GM23338 (cell line): ENCODE measurements at regions not wholly inside any gene's neighbourhood (a gene's known extent, or its start where the extent isn't known, plus 50 kb on each side); places are given as distances from the start of the nearest gene placed in this dataset.

Experiments
- ATAC-seq: fragments of 200-7000 bp; cut with Tn5 transposase; 3 replicates; pipeline ENCODE4 v1.9.1; 2020
- DNase-seq: peaks from one replicate; pipeline ENCODE4 v3.0.0-alpha.2; 2015; ENCODE audit warnings: low spot score
- H2AFZ ChIP-seq: fragments of 200-600 bp; sonication (generic); 2 replicates; pipeline ENCODE4 v1.8.0; 2016; ENCODE audit warnings: antibody characterized with exemption, mild to moderate bottlenecking, moderate library complexity
- H3F3A ChIP-seq: fragments of 200-600 bp; sonication (generic); replicated peaks from 2 replicates; pipeline ENCODE4 v1.8.0; 2017; ENCODE audit warnings: antibody characterized with exemption, mixed run types, low read depth
- H3K27ac ChIP-seq: fragments of 200-600 bp; sonication (generic); 2 replicates; pipeline ENCODE4 v1.6.1; 2016; ENCODE audit warnings: low read depth
- H3K27me3 ChIP-seq: fragments of 200-600 bp; sonication (generic); 2 replicates; pipeline ENCODE4 v1.8.0; 2016; ENCODE audit warnings: mild to moderate bottlenecking, mixed run types, moderate library complexity; ENCODE audit not compliant: insufficient read depth
- H3K36me3 ChIP-seq: fragments of 200-600 bp; sonication (generic); 2 replicates; pipeline ENCODE4 v1.8.0; 2016; ENCODE audit warnings: mild to moderate bottlenecking; ENCODE audit not compliant: insufficient read depth
- H3K4me1 ChIP-seq: fragments of 200-600 bp; sonication (generic); 2 replicates; pipeline ENCODE4 v1.8.0; 2016; ENCODE audit warnings: mild to moderate bottlenecking, moderate library complexity; ENCODE audit not compliant: insufficient read depth
- H3K4me2 ChIP-seq: fragments of 200-600 bp; sonication (generic); 2 replicates; pipeline ENCODE4 v1.7.1; 2017; ENCODE audit warnings: mixed run types
- H3K4me3 ChIP-seq: fragments of 200-600 bp; sonication (generic); 2 replicates; pipeline ENCODE4 v1.6.1; 2016; ENCODE audit warnings: mixed run types
- H3K79me2 ChIP-seq: fragments of 200-600 bp; sonication (generic); replicated peaks from 2 replicates; pipeline ENCODE4 v1.8.0; 2017; ENCODE audit warnings: mild to moderate bottlenecking; ENCODE audit not compliant: insufficient read depth
- H3K9me2 ChIP-seq: fragments of 200-600 bp; sonication (generic); 2 replicates; pipeline ENCODE4 v1.8.0; 2017; ENCODE audit not compliant: insufficient read depth
- H4K20me1 ChIP-seq: fragments of 200-600 bp; sonication (generic); replicated peaks from 2 replicates; pipeline ENCODE4 v1.8.0; 2017; ENCODE audit warnings: mild to moderate bottlenecking; ENCODE audit not compliant: insufficient read depth
- H3K27ac Mint-ChIP-seq: 2 replicates; pipeline ENCODE4 v1.8.0; 2020; ENCODE audit warnings: inconsistent platforms, mild to moderate bottlenecking, moderate library complexity, mixed read lengths
- H3K27me3 Mint-ChIP-seq: 3 replicates; pipeline ENCODE4 v1.8.0; 2022; ENCODE audit warnings: low read depth, mild to moderate bottlenecking, moderate library complexity, mixed read lengths, inconsistent platforms; ENCODE audit not compliant: insufficient read depth, poor library complexity
- H3K36me3 Mint-ChIP-seq: 3 replicates; pipeline ENCODE4 v1.8.0; 2021; ENCODE audit warnings: low read depth, mild to moderate bottlenecking, inconsistent platforms, moderate library complexity, mixed read lengths
- H3K4me1 Mint-ChIP-seq: 3 replicates; pipeline ENCODE4 v1.8.0; 2020; ENCODE audit warnings: mild to moderate bottlenecking, inconsistent platforms, mixed read lengths
- H3K4me3 Mint-ChIP-seq: 3 replicates; pipeline ENCODE4 v1.8.0; 2021; ENCODE audit warnings: moderate library complexity, mild to moderate bottlenecking, inconsistent platforms, mixed read lengths
- H3K9me3 Mint-ChIP-seq: 3 replicates; pipeline ENCODE4 v1.8.0; 2020; ENCODE audit warnings: moderate library complexity, mild to moderate bottlenecking, inconsistent platforms, mixed read lengths
- CREB1 ChIP-seq: fragments of 250-450 bp; sonication (Bioruptor Pico); IDR thresholded peaks from 2 replicates; pipeline ENCODE4 v1.5.0; 2020; ENCODE audit warnings: low read depth, mild to moderate bottlenecking, moderate library complexity
- ETS1 ChIP-seq: IDR thresholded peaks from 2 replicates; pipeline ENCODE4 v1.6.1; 2016; ENCODE audit warnings: antibody characterized with exemption
- EZH2 ChIP-seq: fragments of 200-600 bp; sonication (generic); IDR thresholded peaks from one replicate; pipeline ENCODE4 v1.8.0; 2017; ENCODE audit warnings: antibody characterized with exemption, mild to moderate bottlenecking, low read depth; ENCODE audit not compliant: unreplicated experiment
- JUNB ChIP-seq: IDR thresholded peaks from one replicate; pipeline ENCODE4 v1.6.1; 2016; ENCODE audit warnings: antibody characterized with exemption; ENCODE audit not compliant: unreplicated experiment
- NANOG ChIP-seq: IDR thresholded peaks from 2 replicates; pipeline ENCODE4 v1.6.1; 2016; ENCODE audit warnings: antibody characterized with exemption, borderline replicate concordance
- POLR2AphosphoS5 ChIP-seq: IDR thresholded peaks from 2 replicates; pipeline ENCODE4 v1.6.1; 2016; ENCODE audit warnings: antibody characterized with exemption, low read depth
- STAT1 ChIP-seq: IDR thresholded peaks from one replicate; pipeline ENCODE4 v1.6.1; 2016; ENCODE audit warnings: antibody characterized with exemption; ENCODE audit not compliant: unreplicated experiment
- ZNF114 ChIP-seq: fragments of 250-450 bp; sonication (Bioruptor Pico); IDR thresholded peaks from 2 replicates; pipeline ENCODE4 v1.5.0; 2020; ENCODE audit warnings: mild to moderate bottlenecking, moderate library complexity
- TF ChIP-seq, protein P1 (sequence below): IDR thresholded peaks from one replicate; pipeline ENCODE4 v1.6.1; 2018; ENCODE audit warnings: antibody characterized with exemption; ENCODE audit not compliant: unreplicated experiment

DNA sequence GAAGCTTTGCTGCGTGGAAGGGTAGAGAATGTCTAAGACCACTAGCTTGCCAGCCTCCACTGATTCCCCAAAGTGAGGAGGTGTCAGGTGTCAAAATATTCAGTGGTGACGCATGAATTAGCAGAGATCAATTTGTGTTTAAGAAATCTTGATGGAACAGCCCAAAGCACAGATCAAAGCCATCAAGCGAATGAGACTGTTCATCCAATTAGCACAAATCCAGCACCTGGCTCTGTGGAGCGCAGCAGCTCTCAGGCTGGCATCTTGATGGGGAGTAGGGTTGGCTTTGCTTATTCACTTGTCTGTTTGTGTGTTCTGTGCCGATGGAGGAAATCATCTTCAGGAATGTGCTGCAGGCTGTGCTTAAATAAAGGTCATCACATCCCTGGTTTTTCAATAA lies 456.8 kb upstream of the CCL2 start (continued):
- TF ChIP-seq ZNF114 (CRISPR knock-in tag) (no peak), POLR2AphosphoS5 (no peak)

DNA sequence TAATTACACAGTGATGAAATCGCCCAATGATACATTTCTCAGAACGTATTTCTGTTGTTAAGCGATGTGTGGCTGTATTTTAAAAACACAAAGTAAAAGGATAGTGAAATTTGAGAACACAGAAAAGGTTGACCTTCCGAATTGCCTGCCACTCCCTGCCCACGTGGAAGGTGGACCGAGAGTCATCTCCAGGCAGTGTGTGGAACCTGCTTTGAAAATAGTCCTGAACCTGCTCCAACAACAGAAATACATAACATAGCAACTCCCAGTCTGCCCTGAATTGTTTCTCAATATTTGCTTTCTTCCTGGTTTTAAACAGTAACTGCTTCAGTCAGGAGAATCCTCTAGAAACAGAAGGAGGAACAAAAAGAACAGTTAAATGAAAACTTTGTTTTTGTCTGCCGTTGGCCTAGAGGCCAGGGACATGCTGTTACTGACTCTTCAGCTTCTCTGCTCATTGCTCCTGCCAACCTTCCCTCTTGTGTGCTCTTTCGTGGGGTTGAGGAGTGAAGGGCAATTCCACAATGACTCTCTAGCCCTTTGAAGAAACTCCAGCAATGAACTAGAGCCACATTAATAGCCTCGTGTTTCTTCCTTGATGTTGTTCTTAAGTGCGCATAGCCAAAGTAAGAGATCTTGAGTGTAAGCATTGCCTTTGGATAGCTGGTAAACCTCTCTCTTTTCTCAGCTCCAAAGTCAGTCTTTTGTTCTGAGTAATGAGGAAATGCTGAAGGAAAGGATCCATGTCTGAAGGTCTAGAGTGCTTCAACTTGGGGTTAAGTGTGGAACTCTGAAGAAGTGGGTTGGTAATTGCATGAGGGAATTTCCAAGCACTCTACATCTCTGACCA lies 452.5 kb upstream of the CCL2 start:
- Histone ChIP-seq H3K4me3 (no peak overlapping the region), H3K79me2 (no peaks in the 10 kb centered on the region), H2AFZ (no peak overlapping the region), H3K36me3 (no peaks in the 10 kb centered on the region), H3K9me2 (0 out of 2 replicates have a peak, but pooled peaks cover 3% of the 10 kb centered on the region), H3K4me1 (peaks cover 10% of the 10 kb centered on the region), H4K20me1 (no peaks in the 10 kb centered on the region), H3K4me2 (no peak overlapping the region), H3F3A (no peaks in the 10 kb centered on the region), H3K27me3 (no peaks in the 10 kb centered on the region), H3K27ac (no peak overlapping the region)
- Mint-ChIP-seq H3K27me3 (peaks cover 7% of the 10 kb centered on the region), H3K9me3 (no peaks in the 10 kb centered on the region), H3K4me1 (peaks cover 35% of the 10 kb centered on the region), H3K4me3 (no peak overlapping the region), H3K27ac (no peak overlapping the region), H3K36me3 (no peaks in the 10 kb centered on the region)
- no peak for ATAC-seq
- no peak for DNase-seq
- TF ChIP-seq EZH2, result no peak
- no peak for TF ChIP-seq CREB1
- no peak for TF ChIP-seq NANOG
- TF ChIP-seq JUNB, result no peak
- no peak for TF ChIP-seq ETS1
- TF ChIP-seq, protein P1, sequence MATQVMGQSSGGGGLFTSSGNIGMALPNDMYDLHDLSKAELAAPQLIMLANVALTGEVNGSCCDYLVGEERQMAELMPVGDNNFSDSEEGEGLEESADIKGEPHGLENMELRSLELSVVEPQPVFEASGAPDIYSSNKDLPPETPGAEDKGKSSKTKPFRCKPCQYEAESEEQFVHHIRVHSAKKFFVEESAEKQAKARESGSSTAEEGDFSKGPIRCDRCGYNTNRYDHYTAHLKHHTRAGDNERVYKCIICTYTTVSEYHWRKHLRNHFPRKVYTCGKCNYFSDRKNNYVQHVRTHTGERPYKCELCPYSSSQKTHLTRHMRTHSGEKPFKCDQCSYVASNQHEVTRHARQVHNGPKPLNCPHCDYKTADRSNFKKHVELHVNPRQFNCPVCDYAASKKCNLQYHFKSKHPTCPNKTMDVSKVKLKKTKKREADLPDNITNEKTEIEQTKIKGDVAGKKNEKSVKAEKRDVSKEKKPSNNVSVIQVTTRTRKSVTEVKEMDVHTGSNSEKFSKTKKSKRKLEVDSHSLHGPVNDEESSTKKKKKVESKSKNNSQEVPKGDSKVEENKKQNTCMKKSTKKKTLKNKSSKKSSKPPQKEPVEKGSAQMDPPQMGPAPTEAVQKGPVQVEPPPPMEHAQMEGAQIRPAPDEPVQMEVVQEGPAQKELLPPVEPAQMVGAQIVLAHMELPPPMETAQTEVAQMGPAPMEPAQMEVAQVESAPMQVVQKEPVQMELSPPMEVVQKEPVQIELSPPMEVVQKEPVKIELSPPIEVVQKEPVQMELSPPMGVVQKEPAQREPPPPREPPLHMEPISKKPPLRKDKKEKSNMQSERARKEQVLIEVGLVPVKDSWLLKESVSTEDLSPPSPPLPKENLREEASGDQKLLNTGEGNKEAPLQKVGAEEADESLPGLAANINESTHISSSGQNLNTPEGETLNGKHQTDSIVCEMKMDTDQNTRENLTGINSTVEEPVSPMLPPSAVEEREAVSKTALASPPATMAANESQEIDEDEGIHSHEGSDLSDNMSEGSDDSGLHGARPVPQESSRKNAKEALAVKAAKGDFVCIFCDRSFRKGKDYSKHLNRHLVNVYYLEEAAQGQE, result no peak
- TF ChIP-seq POLR2AphosphoS5, result no peak
- TF ChIP-seq STAT1, result no peak
